OCI-LY7 (cell line): ENCODE measurements at regions not wholly inside any gene's neighbourhood (a gene's known extent, or its start where the extent isn't known, plus 50 kb on each side); places are given as distances from the start of the nearest gene placed in this dataset.

Experiments
- EZH2phosphoT487 ChIP-seq: fragments of 200-600 bp; sonication (generic); IDR thresholded peaks from 2 replicates; pipeline ENCODE4 v1.6.1; 2018; ENCODE audit warnings: low read depth, borderline replicate concordance, mild to moderate bottlenecking, mixed run types, antibody characterized with exemption, low read length, moderate library complexity, mixed read lengths
- TF ChIP-seq, protein P1 (sequence below): fragments of 200-600 bp; sonication (generic); conservative IDR thresholded peaks from 2 replicates; pipeline ENCODE4 v1.5.1; 2014; ENCODE audit warnings: mild to moderate bottlenecking, antibody characterized with exemption, low read length, moderate library complexity, mixed read lengths

DNA sequence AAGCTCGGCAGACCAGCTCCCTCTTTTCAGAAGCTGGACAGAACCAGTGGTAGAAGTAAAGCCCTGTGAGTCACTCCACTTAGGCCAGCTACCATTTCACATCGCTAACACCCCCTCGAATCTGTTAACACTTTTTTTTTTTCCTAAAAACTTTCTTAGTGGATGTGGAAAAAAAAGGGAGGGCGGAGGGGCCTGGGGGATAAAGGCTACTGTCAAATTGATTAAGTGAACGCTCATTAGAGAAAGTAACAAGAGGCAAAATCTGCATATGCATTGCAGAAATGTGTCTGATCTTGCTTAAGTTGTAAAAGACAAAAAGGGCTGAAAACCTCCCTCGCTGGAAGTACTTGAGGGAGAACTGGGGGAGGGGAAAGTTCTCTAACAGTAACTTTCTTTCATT, 86.6 kb upstream of the OTX2 start:
- TF ChIP-seq, protein P1, sequence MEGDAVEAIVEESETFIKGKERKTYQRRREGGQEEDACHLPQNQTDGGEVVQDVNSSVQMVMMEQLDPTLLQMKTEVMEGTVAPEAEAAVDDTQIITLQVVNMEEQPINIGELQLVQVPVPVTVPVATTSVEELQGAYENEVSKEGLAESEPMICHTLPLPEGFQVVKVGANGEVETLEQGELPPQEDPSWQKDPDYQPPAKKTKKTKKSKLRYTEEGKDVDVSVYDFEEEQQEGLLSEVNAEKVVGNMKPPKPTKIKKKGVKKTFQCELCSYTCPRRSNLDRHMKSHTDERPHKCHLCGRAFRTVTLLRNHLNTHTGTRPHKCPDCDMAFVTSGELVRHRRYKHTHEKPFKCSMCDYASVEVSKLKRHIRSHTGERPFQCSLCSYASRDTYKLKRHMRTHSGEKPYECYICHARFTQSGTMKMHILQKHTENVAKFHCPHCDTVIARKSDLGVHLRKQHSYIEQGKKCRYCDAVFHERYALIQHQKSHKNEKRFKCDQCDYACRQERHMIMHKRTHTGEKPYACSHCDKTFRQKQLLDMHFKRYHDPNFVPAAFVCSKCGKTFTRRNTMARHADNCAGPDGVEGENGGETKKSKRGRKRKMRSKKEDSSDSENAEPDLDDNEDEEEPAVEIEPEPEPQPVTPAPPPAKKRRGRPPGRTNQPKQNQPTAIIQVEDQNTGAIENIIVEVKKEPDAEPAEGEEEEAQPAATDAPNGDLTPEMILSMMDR = no peak
- no peak for TF ChIP-seq EZH2phosphoT487
